B cell (primary cell): ENCODE measurements at regions not wholly inside any gene's neighbourhood (a gene's known extent, or its start where the extent isn't known, plus 50 kb on each side); places are given as distances from the start of the nearest gene placed in this dataset.

Experiments
- ATAC-seq: fragments of 200-7000 bp; cut with Tn5 transposase; one replicate; pipeline ENCODE4 v1.10.0; 2021; ENCODE audit warnings: low read depth, mild to moderate bottlenecking, moderate number of reproducible peaks, moderate library complexity
- CTCF ChIA-PET: fragments of 350-600 bp; sonication (Branson Sonifier 250); formaldehyde crosslinking; loops from one replicate; lab custom pipeline; 2021; ENCODE audit warnings: antibody characterized with exemption, inconsistent platforms; lab: Charles Lee
- POLR2A ChIA-PET: fragments of 350-600 bp; sonication (Branson Sonifier 250); formaldehyde crosslinking; loops from one replicate; lab custom pipeline; 2021; ENCODE audit warnings: antibody characterized with exemption; lab: Charles Lee
- DNase-seq: peaks from one replicate; pipeline ENCODE4 v3.0.0; 2013
- H2AFZ ChIP-seq: 2 replicates; pipeline ENCODE4 v1.6.1; 2012; ENCODE audit warnings: mild to moderate bottlenecking, low read depth, low read length; ENCODE audit not compliant: insufficient read depth, poor library complexity, severe bottlenecking
- H3K27ac ChIP-seq, 2 donors: 1 replicate in 1 of 2; 2 replicates in 1 of 2; pipeline ENCODE4 v1.5.1; 2012 to 2013; ENCODE audit warnings: low read length in 2 of 2, mild to moderate bottlenecking in 2 of 2, moderate library complexity in 1 of 2
- H3K27me3 ChIP-seq, 4 experiments: fragments of 200-600 bp in 1 of 4; sonication (generic) in 1 of 4; replicated peaks in 1 of 4; 1 replicate in 2 of 4; 2 replicates in 2 of 4; pipeline versions ENCODE4 v1.6.1 to v1.7.0; 2013 to 2016; ENCODE audit warnings: low read length in 3 of 4, mild to moderate bottlenecking in 2 of 4, mixed read lengths in 1 of 4, moderate library complexity in 1 of 4; ENCODE audit not compliant: insufficient read depth in 4 of 4, control insufficient read depth in 3 of 4; ENCODE audit errors: control extremely low read depth in 1 of 4
- H3K36me3 ChIP-seq, 2 experiments: replicated peaks in 1 of 2; 1 replicate in 1 of 2; 2 replicates in 1 of 2; pipeline versions ENCODE4 v1.6.1 to v1.7.1; 2013; ENCODE audit warnings: low read length in 1 of 2; ENCODE audit not compliant: insufficient read depth in 2 of 2, control insufficient read depth in 1 of 2; ENCODE audit errors: control extremely low read depth in 1 of 2, extremely low read depth in 1 of 2
- H3K4me1 ChIP-seq, 2 donors: fragments of 200-600 bp in 1 of 2; sonication (generic) in 1 of 2; 1 replicate in 1 of 2; 2 replicates in 1 of 2; pipeline versions ENCODE4 v1.5.1 to v1.6.1; 2013 to 2017; ENCODE audit warnings: low read length in 2 of 2; ENCODE audit not compliant: control insufficient read depth in 2 of 2, insufficient read depth in 2 of 2
- H3K4me2 ChIP-seq: replicated peaks from 2 replicates; pipeline ENCODE3; 2012; ENCODE audit warnings: mild to moderate bottlenecking, low read depth, low read length; ENCODE audit not compliant: poor library complexity, severe bottlenecking
- H3K4me3 ChIP-seq, 5 experiments: fragments of 200-600 bp in 1 of 5; sonication (generic) in 1 of 5; 1 replicate in 3 of 5; 2 replicates in 2 of 5; pipeline versions ENCODE4 v1.5.1 to v1.7.0; 2011 to 2016; ENCODE audit warnings: low read length in 4 of 5, mild to moderate bottlenecking in 4 of 5, low read depth in 2 of 5, control low read depth in 1 of 5, moderate library complexity in 1 of 5; ENCODE audit not compliant: insufficient read depth in 1 of 5; ENCODE audit errors: control extremely low read depth in 1 of 5, extremely low read depth in 1 of 5
- H3K79me2 ChIP-seq: fragments of 200-600 bp; sonication (generic); one replicate; pipeline ENCODE4 v1.6.0; 2016; ENCODE audit warnings: low read length; ENCODE audit not compliant: control insufficient read depth, insufficient read depth
- H3K9ac ChIP-seq: fragments of 200-600 bp; sonication (generic); 2 replicates; pipeline ENCODE4 v1.6.1; 2017; ENCODE audit warnings: mild to moderate bottlenecking, low read length, moderate library complexity
- H3K9me3 ChIP-seq, 3 donors: one replicate each; pipeline versions ENCODE4 v1.6.1 to v1.7.1; 2013; ENCODE audit warnings: low read length in 2 of 3; ENCODE audit not compliant: control insufficient read depth in 2 of 3, insufficient read depth in 1 of 3; ENCODE audit errors: control extremely low read depth in 1 of 3
- H4K20me1 ChIP-seq: 2 replicates; pipeline ENCODE4 v1.6.0; 2012; ENCODE audit warnings: mild to moderate bottlenecking, low read length; ENCODE audit not compliant: insufficient read depth, control insufficient read depth, poor library complexity, severe bottlenecking
- H3K27ac Mint-ChIP-seq: one replicate; pipeline ENCODE4 v1.8.0; 2021; ENCODE audit warnings: mixed read lengths
- H3K27me3 Mint-ChIP-seq: one replicate; pipeline ENCODE4 v1.8.0; 2021; ENCODE audit warnings: mixed read lengths
- H3K4me1 Mint-ChIP-seq: one replicate; pipeline ENCODE4 v1.8.0; 2021; ENCODE audit warnings: mixed read lengths
- H3K4me3 Mint-ChIP-seq: one replicate; pipeline ENCODE4 v1.8.0; 2021; ENCODE audit warnings: mixed read lengths
- H3K9me3 Mint-ChIP-seq: one replicate; pipeline ENCODE4 v1.8.0; 2022; ENCODE audit warnings: mixed read lengths; ENCODE audit not compliant: insufficient read depth
- CTCF ChIP-seq: fragments of 200-600 bp; IDR thresholded peaks from one replicate; pipeline ENCODE4 v1.8.0; 2022; ENCODE audit warnings: antibody characterized with exemption, mild to moderate bottlenecking
- EZH2 ChIP-seq: IDR thresholded peaks from 2 replicates; pipeline ENCODE4 v1.6.1; 2012; ENCODE audit warnings: borderline replicate concordance, low read depth, mild to moderate bottlenecking, moderate library complexity, low read length; ENCODE audit not compliant: insufficient read depth, poor library complexity, severe bottlenecking
- WGBS: methylation state at CpG from one replicate; pipeline ENCODE4 v1.1.5; 2013; ENCODE audit warnings: missing lambda C conversion rate; ENCODE audit not compliant: insufficient coverage; 5-methylcytosine and 5-hydroxymethylcytosine counted together
- intact Hi-C: fragments of 100-400 bp; cut with micrococcal nuclease; formaldehyde crosslinking; loops from one replicate; pipeline ENCODE4 v1.10.0; 2022

- TF ChIP-seq CTCF (no peak), EZH2 (no peak)
- no peak overlapping the region for H3K27ac ChIP-seq
- POLR2A ChIA-PET = no interaction called here
- WGBS = 44% methylated on average over 2 of the region's 4 CpGs
- no peaks in the 10 kb centered on the region for H3K4me1 Mint-ChIP-seq
- ATAC-seq = no peak
- H3K4me3 Mint-ChIP-seq = no peak overlapping the region
- no peaks in the 10 kb centered on the region for H3K27me3 ChIP-seq
- no peak for DNase-seq
- no peak overlapping the region for H3K4me3 ChIP-seq
- H3K27me3 Mint-ChIP-seq = no peaks in the 10 kb centered on the region
- no peak overlapping the region for H3K4me2 ChIP-seq
- no peak overlapping the region for H2AFZ ChIP-seq
- peaks cover 0 to 3% (median 0%) of the 10 kb centered on the region in 3 donors for H3K9me3 ChIP-seq
- intact Hi-C loops = no loop called here
- no peaks in the 10 kb centered on the region for H3K4me1 ChIP-seq
- no peaks in the 10 kb centered on the region for H4K20me1 ChIP-seq
- no peaks in the 10 kb centered on the region for H3K79me2 ChIP-seq
- H3K9me3 Mint-ChIP-seq = no peaks in the 10 kb centered on the region
- no peak overlapping the region for H3K9ac ChIP-seq
- no peak overlapping the region for H3K27ac Mint-ChIP-seq
- CTCF ChIA-PET = no interaction called here
- H3K36me3 ChIP-seq = no peaks in the 10 kb centered on the region
Observed at GRCh38 chr13:74920361-74920760, 561.6 kb downstream of the TBC1D4 start.

GRCh38 chr13:74919914-74920313 is 562.1 kb downstream of the TBC1D4 start:
- Histone ChIP-seq H4K20me1 (no peaks in the 10 kb centered on the region), H3K4me2 (no peak overlapping the region), H2AFZ (no peak overlapping the region), H3K4me3 (no peak overlapping the region), H3K27ac (no peak overlapping the region), H3K79me2 (no peaks in the 10 kb centered on the region), H3K4me1 (no peaks in the 10 kb centered on the region), H3K9me3 (peaks cover 0 to 3% (median 0%) of the 10 kb centered on the region in 3 donors), H3K9ac (no peak overlapping the region), H3K36me3 (no peaks in the 10 kb centered on the region), H3K27me3 (no peaks in the 10 kb centered on the region)
- DNase-seq (no peak), ATAC-seq (no peak)
- no peak overlapping the region for H3K4me3 Mint-ChIP-seq
- no peaks in the 10 kb centered on the region for H3K9me3 Mint-ChIP-seq
- intact Hi-C loops = no loop called here
- H3K27me3 Mint-ChIP-seq = no peaks in the 10 kb centered on the region
- H3K27ac Mint-ChIP-seq = no peak overlapping the region
- ChIA-PET CTCF (no interaction called here), POLR2A (no interaction called here)
- no peaks in the 10 kb centered on the region for H3K4me1 Mint-ChIP-seq
- TF ChIP-seq EZH2 = no peak
- no peak for TF ChIP-seq CTCF
